Renal cortex interstitium (tissue), 11 donors: ENCODE measurements at regions not wholly inside any gene's neighbourhood (a gene's known extent, or its start where the extent isn't known, plus 50 kb on each side); places are given as distances from the start of the nearest gene placed in this dataset.

ENCODE experiments used
- DNase-seq, 11 donors: peaks; one replicate each; pipeline ENCODE4 v3.0.0-alpha.2; 2013; ENCODE audit warnings: low read depth in 9 of 11, low spot score in 4 of 11; ENCODE audit errors: extremely low read depth in 1 of 11

DNA sequence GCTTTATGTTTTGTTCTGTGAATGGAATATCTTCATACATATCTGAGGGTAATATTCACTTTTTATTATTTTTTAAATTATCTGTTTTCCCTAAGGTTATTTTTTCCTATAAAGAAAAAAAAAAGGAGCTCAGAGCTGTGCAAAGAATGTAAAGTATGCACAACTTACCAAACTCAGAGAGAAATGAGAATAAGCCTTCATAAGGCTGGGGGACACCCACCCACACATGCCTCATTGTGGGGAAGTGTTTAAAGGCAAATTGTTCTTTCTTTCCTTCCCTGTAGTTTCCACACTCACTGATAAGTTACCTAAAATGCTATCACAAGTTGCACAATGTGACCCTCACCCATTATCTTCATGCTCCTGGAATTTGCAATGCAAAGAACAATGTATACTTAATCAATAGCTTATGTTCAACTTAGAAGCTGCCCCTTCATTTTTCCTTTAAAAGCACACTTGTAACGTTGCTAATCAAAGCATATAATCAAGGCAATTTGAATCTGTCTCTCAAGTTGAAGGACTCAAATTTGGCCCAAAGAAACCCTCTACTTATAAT, 108.1 kb downstream of the GNAT3 start:
- no peak for DNase-seq

DNA sequence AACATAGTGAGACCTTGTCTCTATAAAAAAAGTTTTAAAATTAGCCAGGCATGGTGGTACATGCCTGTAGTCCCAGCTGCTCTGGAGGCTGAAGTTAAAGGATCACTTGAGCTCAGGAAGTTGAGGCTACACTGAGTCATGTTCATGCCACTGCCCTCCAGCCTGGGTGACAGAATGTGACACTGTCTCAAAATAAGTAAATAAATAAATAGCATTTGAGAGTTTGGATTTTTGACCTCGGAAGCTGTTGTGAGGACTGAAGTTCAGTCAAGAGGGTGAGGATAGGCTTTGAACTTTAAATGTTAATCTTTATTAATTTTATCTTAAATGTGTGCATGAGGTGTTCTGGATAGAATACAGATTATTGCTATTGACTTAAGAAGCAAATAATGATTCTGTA, 110.2 kb downstream of the GNAT3 start:
- no peak for DNase-seq

- no peak for DNase-seq
Observed at GRCh38 chr7:80393786-80394185, 118.1 kb downstream of the GNAT3 start.

DNA sequence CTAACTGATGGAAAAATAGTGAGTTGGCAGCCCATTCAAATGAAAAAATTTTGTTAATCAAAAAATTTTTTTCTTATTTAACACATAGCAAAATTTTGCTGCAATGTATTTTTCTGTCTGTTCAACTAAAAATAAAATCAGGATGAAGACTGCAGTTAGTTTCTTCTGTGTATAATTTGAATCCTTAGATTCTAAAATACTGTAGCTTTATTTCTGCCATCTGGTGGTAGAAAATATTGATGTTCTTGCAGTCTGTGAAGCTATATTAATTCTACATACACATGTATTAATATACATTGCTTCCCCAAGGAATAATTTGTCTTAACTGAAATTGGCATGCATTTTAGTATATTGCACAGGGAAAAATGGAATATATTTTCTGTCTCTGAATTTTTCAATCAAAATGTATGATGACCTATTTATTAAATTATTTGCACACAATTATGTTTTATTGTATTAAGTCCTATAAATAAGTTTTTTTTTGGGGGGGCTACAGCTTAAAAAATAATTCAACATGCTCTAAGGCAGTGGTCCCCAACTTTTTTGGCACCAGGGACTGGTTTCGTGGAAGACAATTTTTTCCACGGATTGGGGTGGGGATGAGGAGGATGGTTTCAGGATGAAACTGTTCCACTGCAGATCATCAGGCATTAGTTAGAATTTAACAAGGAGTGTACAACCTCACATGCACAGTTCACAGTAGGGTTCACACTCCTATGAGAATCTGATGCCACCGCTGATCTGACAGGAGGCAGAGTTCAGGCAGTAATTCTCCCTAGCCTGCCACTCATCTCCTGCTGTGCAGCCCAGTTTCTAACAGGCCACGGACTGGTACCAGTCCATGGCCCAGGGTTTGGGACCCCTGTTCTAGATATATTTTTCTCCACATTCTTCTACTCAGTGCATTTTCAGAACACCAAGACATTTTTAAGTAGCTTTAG, 119.4 kb downstream of the GNAT3 start:
- peak in 5 of 11 donors; percentile 10 to 38 (median 32) for DNase-seq

DNA sequence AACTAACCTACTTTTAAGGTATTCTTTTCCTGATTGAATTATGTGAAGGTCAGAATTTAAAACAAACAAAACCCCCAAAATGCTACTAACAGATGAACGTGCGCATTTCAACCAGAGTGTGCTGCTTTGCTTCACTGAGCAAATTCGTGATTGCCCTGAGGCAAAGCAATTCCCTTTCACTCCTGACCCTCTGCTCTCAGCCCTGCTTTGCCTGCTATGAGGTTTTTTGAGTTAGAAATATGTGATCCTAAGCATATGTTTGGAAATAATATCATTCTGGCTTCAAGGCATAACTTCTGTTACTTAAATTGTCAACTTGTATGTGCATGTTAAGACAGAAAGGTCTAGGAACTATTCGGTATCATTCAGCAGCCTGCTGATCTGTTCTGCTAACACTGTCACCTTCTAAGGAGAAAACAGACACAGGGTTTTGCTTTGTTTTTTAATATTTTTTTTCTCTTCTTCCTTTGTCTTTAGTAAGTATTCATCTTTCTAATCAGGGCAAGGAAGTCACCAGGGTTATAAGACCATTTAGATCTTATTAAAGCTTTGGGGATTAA, 124.2 kb downstream of the GNAT3 start:
- peak in 5 of 11 donors; percentile 13 to 49 (median 23) for DNase-seq

GRCh38 chr7:80386686-80387085, 125.2 kb downstream of the GNAT3 start:
- DNase-seq, result no peak

DNA sequence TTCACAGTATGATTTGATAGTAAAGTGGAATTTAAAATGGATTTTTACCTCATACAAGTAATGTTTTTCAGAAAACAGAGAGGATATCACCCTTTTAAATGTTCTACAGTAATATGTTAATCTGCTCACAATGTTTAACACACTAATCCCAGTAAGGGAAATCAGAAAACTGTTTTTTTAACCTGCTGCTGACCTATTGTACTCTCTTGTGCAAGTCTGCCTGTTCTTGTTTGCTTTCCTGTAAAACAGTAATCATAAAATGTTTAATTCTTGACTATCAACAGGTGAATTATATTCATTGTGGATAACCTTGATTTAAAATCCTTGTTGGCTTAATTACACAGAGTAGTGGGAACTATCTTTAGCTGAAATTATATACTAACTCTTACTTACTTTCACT, 126.4 kb downstream of the GNAT3 start:
- peak in 1 of 11 donors; percentile 48 for DNase-seq

GRCh38 chr7:80380957-80381356, 130.9 kb downstream of the GNAT3 start:
- no peak for DNase-seq

DNA sequence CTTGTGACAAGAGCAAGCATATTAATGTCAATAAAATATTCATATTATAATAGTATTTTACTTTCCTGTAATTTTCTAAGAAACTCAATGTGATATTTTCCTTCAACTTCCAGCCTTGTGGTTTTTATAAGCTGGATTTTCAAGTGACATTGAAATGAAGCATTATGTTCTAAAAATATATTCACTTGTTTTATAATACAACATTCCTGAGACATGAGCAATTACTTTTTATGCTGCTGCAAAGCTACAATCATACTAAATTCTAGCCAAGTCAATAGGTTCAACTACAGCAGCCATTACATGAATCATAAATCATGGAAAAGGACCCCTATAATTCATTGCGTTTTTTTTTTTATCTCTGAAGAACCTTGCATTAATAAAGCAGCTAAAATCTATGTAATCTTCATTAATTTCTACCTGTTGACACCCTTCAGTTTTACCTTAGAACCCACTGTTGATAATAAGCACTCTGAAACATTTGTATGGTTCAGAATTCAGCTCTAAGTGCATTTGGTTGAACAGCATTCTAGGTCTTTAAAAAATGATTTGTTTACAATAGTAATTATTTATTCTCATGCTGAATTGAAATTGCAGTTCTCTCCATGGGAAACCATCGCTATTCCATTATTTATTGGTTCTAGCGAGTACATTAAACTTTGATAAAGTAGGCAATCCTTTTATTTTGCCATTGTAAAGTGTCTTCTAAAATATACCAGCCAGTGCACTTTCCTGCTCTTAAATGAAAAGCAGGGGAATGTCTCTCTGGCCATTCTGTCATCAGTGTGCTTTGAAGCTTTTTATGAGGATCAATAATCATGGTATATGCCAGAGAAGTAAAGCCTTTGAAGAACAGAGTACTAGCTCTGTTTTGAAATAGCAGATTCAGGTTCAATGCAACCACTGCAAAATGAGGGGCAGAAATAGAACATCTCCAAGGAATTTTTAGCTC, 132.6 kb downstream of the GNAT3 start:
- DNase-seq, result peak in 2 of 11 donors; percentile 13 to 15

DNA sequence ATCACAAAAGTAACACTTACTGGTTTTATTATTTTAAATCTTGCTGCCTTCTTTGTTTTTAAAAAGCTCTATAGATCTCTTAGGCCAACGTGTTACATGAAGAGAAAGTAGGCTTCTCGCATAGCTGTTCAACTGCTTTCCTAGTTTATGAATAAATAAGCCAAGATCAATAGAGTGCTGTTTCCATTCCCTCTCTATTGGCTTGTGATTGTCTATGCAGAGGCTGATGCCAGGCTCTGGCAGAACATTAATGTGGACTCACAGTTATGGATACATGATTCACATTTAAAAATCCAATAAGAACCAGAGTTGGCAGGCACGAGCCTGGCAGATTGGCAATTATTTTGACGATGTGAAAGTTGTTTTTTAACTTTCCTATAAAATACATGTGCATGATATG, 137.5 kb downstream of the GNAT3 start:
- no peak for DNase-seq

- no peak for DNase-seq
Observed at GRCh38 chr7:80373429-80374032, 138.3 kb downstream of the GNAT3 start.

- no peak for DNase-seq
Observed at GRCh38 chr7:80372415-80372814, 139.4 kb downstream of the GNAT3 start.

- DNase-seq, result no peak
Observed at GRCh38 chr7:80370587-80370986, 141.3 kb downstream of the GNAT3 start.

DNA sequence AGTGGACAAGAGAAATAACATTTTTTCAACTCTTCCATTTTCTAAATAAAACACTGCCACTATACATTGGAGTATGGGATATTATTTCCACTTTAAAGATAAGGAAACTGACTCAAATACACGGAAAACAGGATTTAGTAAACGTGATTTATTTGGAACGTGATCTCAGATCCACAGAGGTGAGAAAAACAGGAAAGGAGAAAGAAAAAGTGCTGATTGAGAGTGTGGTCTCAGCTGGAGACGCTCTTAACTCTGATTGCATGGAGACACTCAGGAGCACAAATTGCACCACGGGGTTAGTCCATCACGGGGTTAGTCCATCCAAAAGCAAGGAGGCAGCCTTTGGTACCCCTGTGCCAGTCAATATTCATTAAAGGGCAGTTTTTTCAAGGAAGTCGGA, 142.5 kb downstream of the GNAT3 start:
- no peak for DNase-seq

DNA sequence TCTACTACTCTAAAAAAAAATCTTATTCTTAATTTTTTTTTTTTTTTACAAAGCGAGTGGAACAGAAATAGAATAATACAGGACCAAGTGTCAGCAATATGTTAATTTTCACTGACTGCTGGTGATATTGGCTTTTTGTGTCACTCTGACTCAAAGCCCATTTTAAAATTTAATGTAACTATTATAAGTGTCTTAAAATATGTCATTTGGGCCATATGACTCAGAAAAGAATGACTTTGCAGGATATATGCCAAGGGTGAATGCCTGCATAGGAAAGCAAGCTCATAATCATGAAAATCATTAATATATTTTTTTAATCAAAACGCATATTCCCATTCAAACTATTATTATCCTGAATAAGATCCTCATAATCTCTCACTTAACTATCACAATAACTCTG, 149.2 kb downstream of the GNAT3 start:
- no peak for DNase-seq

GRCh38 chr7:80362010-80362618, 149.8 kb downstream of the GNAT3 start:
- DNase-seq, result no peak

GRCh38 chr7:80359476-80359875, 152.4 kb downstream of the GNAT3 start:
- no peak for DNase-seq

GRCh38 chr7:80359029-80359428, 152.8 kb downstream of the GNAT3 start:
- DNase-seq, result peak in 1 of 11 donors; percentile 5
